Omental fat pad (tissue), 3 donors: ENCODE measurements at regions not wholly inside any gene's neighbourhood (a gene's known extent, or its start where the extent isn't known, plus 50 kb on each side); places are given as distances from the start of the nearest gene placed in this dataset.

ENCODE experiments used
- ATAC-seq: fragments of 150-250 bp; one replicate; pipeline ENCODE4 v1.9.1; 2016; ENCODE audit warnings: mild to moderate bottlenecking, moderate library complexity; ENCODE audit not compliant: low FRiP score
- DNase-seq: peaks from one replicate; pipeline ENCODE4 v3.0.0-alpha.2; 2019; ENCODE audit warnings: low spot score
- CTCF ChIP-seq, 3 donors: fragments of 450-650 bp; IDR thresholded peaks; one replicate each; pipeline ENCODE4 v1.5.1; 2016 to 2017; ENCODE audit warnings: antibody characterized with exemption in 3 of 3, mild to moderate bottlenecking in 3 of 3, moderate library complexity in 2 of 3

DNA sequence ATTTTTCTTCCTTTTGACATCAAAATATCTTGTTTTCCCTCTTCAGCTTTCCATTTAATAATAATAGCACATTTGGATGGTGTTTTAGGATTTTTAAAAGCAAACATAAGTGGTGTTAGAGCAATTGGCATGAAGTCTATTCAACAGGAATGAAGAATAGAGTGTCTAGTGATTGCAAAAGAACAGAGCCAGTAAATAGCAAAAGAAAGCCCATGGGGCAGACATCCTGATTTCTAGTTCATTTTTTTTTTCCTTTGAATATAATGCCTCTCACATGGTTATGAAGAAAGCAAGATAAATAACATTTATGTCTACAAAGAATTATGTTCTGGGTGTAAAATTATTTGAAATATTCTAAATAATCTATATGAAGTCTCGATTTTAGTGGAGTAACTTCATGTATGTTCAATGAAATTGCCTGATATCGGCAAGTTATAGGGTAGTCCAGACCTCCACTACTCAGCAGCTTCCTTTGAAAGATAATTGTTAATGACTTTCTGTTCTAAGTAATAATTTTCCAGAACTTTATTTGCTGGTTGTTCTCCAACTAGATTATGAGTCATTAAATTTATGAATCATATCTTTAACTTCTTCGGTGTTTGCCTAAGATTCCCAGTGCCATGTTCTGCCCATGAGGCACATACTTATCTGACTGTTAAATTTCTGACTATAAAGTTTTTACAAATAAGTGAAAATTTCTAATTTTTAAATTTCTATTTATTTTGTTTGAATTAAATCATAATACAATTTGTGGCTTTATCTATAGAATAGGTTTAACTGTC, 587.9 kb downstream of the TLL1 start:
- peak; percentile 77 for ATAC-seq
- no peak for DNase-seq
- no peak for TF ChIP-seq CTCF (IDR thresholded peaks at IDR 0.05)

DNA sequence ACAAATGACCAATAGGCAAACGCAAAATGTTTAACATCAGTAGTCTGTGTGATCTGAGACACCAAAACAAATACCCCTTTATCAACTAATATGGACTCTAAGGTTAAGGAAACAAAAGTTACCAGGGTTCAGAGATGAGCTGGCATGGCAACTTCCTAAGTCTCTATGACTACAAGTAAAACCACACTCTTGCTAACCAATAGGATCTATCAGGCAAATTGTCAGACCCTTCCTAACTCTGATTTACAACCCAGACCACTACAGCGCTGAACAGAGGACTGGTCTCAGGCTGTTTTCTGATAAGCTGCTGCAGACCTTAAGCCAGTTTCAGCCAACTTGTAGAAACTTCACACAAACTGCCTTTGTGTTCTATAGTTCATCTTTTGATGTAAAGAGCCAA, 608.0 kb downstream of the TLL1 start:
- ATAC-seq, result no peak
- no peak for TF ChIP-seq CTCF (IDR thresholded peaks at IDR 0.05)
- no peak for DNase-seq

- ATAC-seq, result no peak
- no peak for DNase-seq
- TF ChIP-seq CTCF (IDR thresholded peaks at IDR 0.05), result no peak
Measured at GRCh38 chr4:166481739-166482138, 608.7 kb downstream of the TLL1 start.

DNA sequence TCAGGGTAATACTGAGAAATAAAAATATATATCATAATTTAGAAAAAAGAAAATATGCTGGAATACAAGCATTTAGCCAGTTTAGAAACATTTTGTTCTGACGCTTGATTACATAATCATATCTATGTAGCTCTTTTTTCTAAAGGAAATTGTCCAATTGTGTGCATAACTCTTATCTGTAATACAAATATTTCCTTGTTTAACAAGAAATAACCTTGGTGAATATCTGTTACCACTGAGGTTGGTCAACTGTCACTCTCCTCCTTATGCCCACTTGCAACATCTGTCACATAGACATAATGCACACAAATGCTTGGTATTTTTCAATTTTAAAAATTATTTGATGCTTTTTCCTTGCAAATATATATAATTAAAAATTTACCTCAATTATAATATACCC, 609.7 kb downstream of the TLL1 start:
- DNase-seq (no peak), ATAC-seq (no peak)
- TF ChIP-seq CTCF (IDR thresholded peaks at IDR 0.05), result no peak

DNA sequence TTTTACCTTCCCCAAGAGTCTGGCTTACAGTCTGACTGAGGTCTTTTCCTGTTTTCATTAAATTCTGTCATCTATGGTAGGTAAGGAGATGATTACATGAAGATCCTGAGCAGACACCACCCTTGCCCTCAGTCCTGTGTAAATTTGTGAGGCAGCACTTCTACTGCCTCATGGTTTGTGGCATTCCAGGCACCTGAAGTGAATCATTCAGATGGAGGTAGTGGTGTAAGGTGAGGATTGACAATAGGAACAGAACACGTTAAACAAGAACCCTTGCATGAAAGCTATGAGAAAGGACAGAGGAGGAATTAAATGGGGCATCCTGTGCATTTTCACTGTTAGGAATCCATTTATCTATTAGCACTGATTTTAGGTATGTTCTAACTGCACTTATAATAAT, 618.6 kb downstream of the TLL1 start:
- no peak for DNase-seq
- no peak for ATAC-seq
- no peak for TF ChIP-seq CTCF (IDR thresholded peaks at IDR 0.05)

DNA sequence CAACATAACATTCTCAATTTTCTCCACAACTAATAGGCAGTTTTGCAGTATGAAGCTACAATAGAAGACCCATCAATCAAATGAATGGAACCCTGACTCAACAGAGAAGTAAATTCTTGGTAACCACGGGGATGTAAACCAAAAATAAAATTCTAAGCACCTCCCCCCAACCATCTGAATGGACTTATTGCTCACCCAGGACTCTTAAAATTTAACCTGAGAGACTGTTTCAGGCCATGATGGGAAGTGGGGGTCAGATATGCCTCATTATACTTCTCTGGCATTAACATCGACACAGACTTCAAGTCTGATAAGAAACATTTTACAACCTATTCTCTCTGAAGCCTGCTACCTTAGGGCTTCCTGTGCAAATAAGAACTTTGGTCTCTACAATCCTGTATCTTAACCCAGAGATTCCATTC, 620.9 kb downstream of the TLL1 start:
- TF ChIP-seq CTCF (IDR thresholded peaks at IDR 0.05), result no peak
- DNase-seq (no peak), ATAC-seq (no peak)

DNA sequence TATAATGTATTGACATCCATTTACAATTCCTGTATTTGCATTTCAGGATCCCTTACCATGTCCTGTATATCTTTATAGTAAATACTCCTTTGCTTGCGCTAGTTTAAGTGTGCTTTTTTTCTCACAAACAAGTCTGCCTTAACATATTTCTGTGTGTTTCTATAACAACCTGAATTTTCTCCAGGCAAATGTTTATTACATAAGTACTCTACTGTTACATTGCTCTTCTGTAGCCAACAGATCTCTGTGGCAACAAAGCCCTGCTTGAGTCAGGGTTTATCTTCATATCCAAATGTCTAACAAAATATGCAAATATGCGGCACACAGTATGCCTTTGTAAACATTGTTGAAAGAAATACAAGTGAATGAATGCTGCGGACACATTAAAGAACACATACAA, 625.5 kb downstream of the TLL1 start:
- TF ChIP-seq CTCF (IDR thresholded peaks at IDR 0.05), result no peak
- ATAC-seq, result no peak
- no peak for DNase-seq
